Upper lobe of left lung (tissue), 6 donors: ENCODE measurements at regions not wholly inside any gene's neighbourhood (a gene's known extent, or its start where the extent isn't known, plus 50 kb on each side); places are given as distances from the start of the nearest gene placed in this dataset.

Experiments
- ATAC-seq, 2 donors: fragments of 200-7000 bp; cut with Tn5 transposase; one replicate each; pipeline ENCODE4 v1.9.1; 2022; ENCODE audit warnings: mild to moderate bottlenecking in 2 of 2, moderate library complexity in 2 of 2; ENCODE audit not compliant: low FRiP score in 2 of 2
- DNase-seq, 2 donors: peaks; one replicate each; pipeline ENCODE4 v3.0.0-alpha.2; 2019 to 2020
- H3K27ac ChIP-seq, 4 donors: fragments of 200-600 bp; sonication (generic); one replicate each; pipeline ENCODE4 v1.5.1; 2016 to 2019
- H3K27me3 ChIP-seq, 4 donors: fragments of 200-600 bp; sonication (generic); one replicate each; pipeline ENCODE4 v1.5.1; 2017 to 2019
- H3K36me3 ChIP-seq, 4 donors: fragments of 200-600 bp; sonication (generic); one replicate each; pipeline ENCODE4 v1.5.1; 2016 to 2019
- H3K4me1 ChIP-seq, 4 donors: fragments of 200-600 bp; sonication (generic); one replicate each; pipeline ENCODE4 v1.5.1; 2018 to 2019
- H3K4me3 ChIP-seq, 4 donors: fragments of 200-600 bp; sonication (generic); one replicate each; pipeline ENCODE4 v1.5.1; 2017 to 2019; ENCODE audit warnings: mild to moderate bottlenecking in 2 of 4, moderate library complexity in 1 of 4
- H3K9me3 ChIP-seq, 4 donors: fragments of 200-600 bp; sonication (generic); one replicate each; pipeline ENCODE4 v1.5.1; 2018 to 2019
- CTCF ChIP-seq, 6 experiments: fragments of 450-650 bp in 4 of 6; fragments of 200-600 bp in 2 of 6; sonication (generic) in 2 of 6; IDR thresholded peaks; one replicate each; pipeline ENCODE4 v1.5.1; 2016 to 2019; ENCODE audit warnings: antibody characterized with exemption in 6 of 6
- EP300 ChIP-seq, 4 donors: sonication (generic); formaldehyde crosslinking; IDR thresholded peaks; one replicate each; pipeline ENCODE4 v1.5.1; 2017; ENCODE audit warnings: antibody characterized with exemption in 4 of 4, control low read depth in 2 of 4
- POLR2A ChIP-seq, 4 donors: fragments of 450-650 bp; IDR thresholded peaks; one replicate each; pipeline ENCODE4 v1.5.1; 2016 to 2017; ENCODE audit warnings: antibody characterized with exemption in 4 of 4, mild to moderate bottlenecking in 2 of 4
- POLR2AphosphoS5 ChIP-seq, 2 donors: sonication (generic); formaldehyde crosslinking; IDR thresholded peaks; one replicate each; pipeline ENCODE4 v1.5.1; 2017; ENCODE audit warnings: antibody characterized with exemption in 2 of 2
- WGBS, 2 donors: methylation state at CpG; one replicate each; pipeline ENCODE4 v1.1.5; 2017 to 2018; 5-methylcytosine and 5-hydroxymethylcytosine counted together
- donor health status: DM: no; HTN: no; CAD: no; lungs with moderate emphysema.
- donor health status: DM: no; HTN: yes; CAD: no; lungs with severe emphysema.

- Histone ChIP-seq H3K36me3 (no peaks in the 10 kb centered on the region), H3K27ac (no peak overlapping the region), H3K9me3 (no peaks in the 10 kb centered on the region), H3K4me3 (no peak overlapping the region), H3K4me1 (no peaks in the 10 kb centered on the region), H3K27me3 (no peaks in the 10 kb centered on the region)
- no peak for TF ChIP-seq EP300 (IDR thresholded peaks at IDR 0.05)
- TF ChIP-seq POLR2AphosphoS5 (IDR thresholded peaks at IDR 0.05) = no peak
- no peak for TF ChIP-seq CTCF (IDR thresholded peaks at IDR 0.05)
- no peak for TF ChIP-seq POLR2A (IDR thresholded peaks at IDR 0.05)
- WGBS, 2 donors = 55 to 68% methylated on average over 1 of the region's 1 CpG
- ATAC-seq (no peak), DNase-seq (no peak)
These were observed 429.5 kb downstream of the CCDC85A start for GRCh38 chr2:56613254-56613653.

- Histone ChIP-seq H3K27me3 (no peaks in the 10 kb centered on the region), H3K27ac (no peak overlapping the region), H3K4me1 (no peaks in the 10 kb centered on the region), H3K4me3 (no peak overlapping the region), H3K9me3 (no peaks in the 10 kb centered on the region), H3K36me3 (no peaks in the 10 kb centered on the region)
- DNase-seq (no peak), ATAC-seq (no peak)
- TF ChIP-seq POLR2A (IDR thresholded peaks at IDR 0.05) = no peak
- TF ChIP-seq EP300 (IDR thresholded peaks at IDR 0.05) = no peak
- TF ChIP-seq POLR2AphosphoS5 (IDR thresholded peaks at IDR 0.05) = no peak
- no peak for TF ChIP-seq CTCF (IDR thresholded peaks at IDR 0.05)
- 89 to 94% methylated on average over 1 of the region's 1 CpG for WGBS, 2 donors
These were observed 430.1 kb downstream of the CCDC85A start for GRCh38 chr2:56613920-56614319.

- Histone ChIP-seq H3K4me3 (no peak overlapping the region), H3K27ac (no peak overlapping the region), H3K27me3 (no peaks in the 10 kb centered on the region), H3K9me3 (no peaks in the 10 kb centered on the region), H3K36me3 (no peaks in the 10 kb centered on the region), H3K4me1 (no peaks in the 10 kb centered on the region)
- no peak for TF ChIP-seq EP300 (IDR thresholded peaks at IDR 0.05)
- no peak for TF ChIP-seq CTCF (IDR thresholded peaks at IDR 0.05)
- no peak for TF ChIP-seq POLR2A (IDR thresholded peaks at IDR 0.05)
- TF ChIP-seq POLR2AphosphoS5 (IDR thresholded peaks at IDR 0.05) = no peak
- ATAC-seq (no peak), DNase-seq (no peak)
- WGBS, 2 donors = 52 to 61% methylated on average over 3 of the region's 3 CpGs
These were observed 432.0 kb downstream of the CCDC85A start for GRCh38 chr2:56615760-56616159.

- TF ChIP-seq POLR2A (IDR thresholded peaks at IDR 0.05) (no peak), POLR2AphosphoS5 (IDR thresholded peaks at IDR 0.05) (no peak), EP300 (IDR thresholded peaks at IDR 0.05) (no peak), CTCF (IDR thresholded peaks at IDR 0.05) (no peak)
- Histone ChIP-seq H3K36me3 (no peaks in the 10 kb centered on the region), H3K4me3 (no peak overlapping the region), H3K4me1 (no peaks in the 10 kb centered on the region), H3K27ac (no peak overlapping the region), H3K27me3 (no peaks in the 10 kb centered on the region), H3K9me3 (no peaks in the 10 kb centered on the region)
- 88 to 93% methylated on average over 1 of the region's 1 CpG for WGBS, 2 donors
- DNase-seq = no peak
- ATAC-seq = no peak
These were observed 440.4 kb downstream of the CCDC85A start for GRCh38 chr2:56624181-56624580.

- WGBS, 2 donors = 83 to 84% methylated on average over 3 of the region's 3 CpGs
- DNase-seq = no peak
- no peak for ATAC-seq
- H3K27me3 ChIP-seq = no peaks in the 10 kb centered on the region
- no peaks in the 10 kb centered on the region for H3K9me3 ChIP-seq
- H3K4me1 ChIP-seq = no peaks in the 10 kb centered on the region
- H3K36me3 ChIP-seq = no peaks in the 10 kb centered on the region
- H3K27ac ChIP-seq = no peak overlapping the region
- TF ChIP-seq CTCF (IDR thresholded peaks at IDR 0.05) (no peak), POLR2A (IDR thresholded peaks at IDR 0.05) (no peak), POLR2AphosphoS5 (IDR thresholded peaks at IDR 0.05) (no peak), EP300 (IDR thresholded peaks at IDR 0.05) (no peak)
- H3K4me3 ChIP-seq = no peak overlapping the region
These were observed 443.1 kb downstream of the CCDC85A start for GRCh38 chr2:56626927-56627326.
